Type B pancreatic cell (in vitro differentiated cells): ENCODE measurements at regions not wholly inside any gene's neighbourhood (a gene's known extent, or its start where the extent isn't known, plus 50 kb on each side); places are given as distances from the start of the nearest gene placed in this dataset.

Experiments
- DNase-seq: peaks from one replicate; pipeline ENCODE4 v3.0.0; 2021; ENCODE audit warnings: mixed read lengths; ENCODE audit not compliant: unreplicated experiment; ENCODE audit errors: extremely low spot score
- H3K27ac Mint-ChIP-seq: 2 replicates; pipeline ENCODE4 v1.8.0; 2021; ENCODE audit warnings: mild to moderate bottlenecking, mixed read lengths
- H3K27me3 Mint-ChIP-seq: 2 replicates; pipeline ENCODE4 v1.8.0; 2021; ENCODE audit warnings: mixed read lengths
- H3K36me3 Mint-ChIP-seq: 2 replicates; pipeline ENCODE4 v1.8.0; 2021; ENCODE audit warnings: mixed read lengths
- H3K4me1 Mint-ChIP-seq: one replicate; pipeline ENCODE4 v1.8.0; 2021; ENCODE audit warnings: mixed read lengths; ENCODE audit not compliant: unreplicated experiment
- H3K4me3 Mint-ChIP-seq: 2 replicates; pipeline ENCODE4 v1.8.0; 2021; ENCODE audit warnings: mild to moderate bottlenecking, mixed read lengths
- H3K9me3 Mint-ChIP-seq: 2 replicates; pipeline ENCODE4 v1.8.0; 2021; ENCODE audit warnings: mixed read lengths
- TF ChIP-seq, protein P1 (sequence below): fragments of 200-600 bp; sonication (generic); conservative IDR thresholded peaks from 2 replicates; pipeline ENCODE4 v1.5.0; 2021; ENCODE audit warnings: antibody characterized with exemption, mild to moderate bottlenecking

DNA sequence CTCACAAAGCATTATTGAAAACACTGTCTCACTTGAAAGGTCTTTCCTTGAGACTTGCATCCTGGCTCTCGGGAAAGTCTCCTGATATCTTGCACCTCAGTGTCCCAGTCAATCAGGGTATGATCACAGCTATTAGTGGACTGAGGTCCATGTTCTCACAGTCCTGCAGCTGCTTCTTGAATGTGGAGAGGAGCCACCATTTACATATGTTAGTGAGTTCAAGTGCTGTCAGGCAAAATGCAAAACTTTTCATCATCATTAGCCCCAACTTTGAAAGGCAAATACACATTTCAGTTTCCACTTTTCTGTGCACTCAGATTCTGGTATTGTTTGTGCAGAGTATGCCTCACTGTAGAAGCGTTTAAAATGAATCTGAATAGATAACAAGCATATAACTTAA, 111.6 kb downstream of the SNX18 start:
- Mint-ChIP-seq H3K4me1 (no peaks in the 10 kb centered on the region), H3K27ac (no peak overlapping the region), H3K27me3 (no peaks in the 10 kb centered on the region), H3K36me3 (no peaks in the 10 kb centered on the region), H3K4me3 (no peak overlapping the region), H3K9me3 (no peaks in the 10 kb centered on the region)
- no peak for DNase-seq
- TF ChIP-seq, protein P1, sequence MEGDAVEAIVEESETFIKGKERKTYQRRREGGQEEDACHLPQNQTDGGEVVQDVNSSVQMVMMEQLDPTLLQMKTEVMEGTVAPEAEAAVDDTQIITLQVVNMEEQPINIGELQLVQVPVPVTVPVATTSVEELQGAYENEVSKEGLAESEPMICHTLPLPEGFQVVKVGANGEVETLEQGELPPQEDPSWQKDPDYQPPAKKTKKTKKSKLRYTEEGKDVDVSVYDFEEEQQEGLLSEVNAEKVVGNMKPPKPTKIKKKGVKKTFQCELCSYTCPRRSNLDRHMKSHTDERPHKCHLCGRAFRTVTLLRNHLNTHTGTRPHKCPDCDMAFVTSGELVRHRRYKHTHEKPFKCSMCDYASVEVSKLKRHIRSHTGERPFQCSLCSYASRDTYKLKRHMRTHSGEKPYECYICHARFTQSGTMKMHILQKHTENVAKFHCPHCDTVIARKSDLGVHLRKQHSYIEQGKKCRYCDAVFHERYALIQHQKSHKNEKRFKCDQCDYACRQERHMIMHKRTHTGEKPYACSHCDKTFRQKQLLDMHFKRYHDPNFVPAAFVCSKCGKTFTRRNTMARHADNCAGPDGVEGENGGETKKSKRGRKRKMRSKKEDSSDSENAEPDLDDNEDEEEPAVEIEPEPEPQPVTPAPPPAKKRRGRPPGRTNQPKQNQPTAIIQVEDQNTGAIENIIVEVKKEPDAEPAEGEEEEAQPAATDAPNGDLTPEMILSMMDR: no peak

DNA sequence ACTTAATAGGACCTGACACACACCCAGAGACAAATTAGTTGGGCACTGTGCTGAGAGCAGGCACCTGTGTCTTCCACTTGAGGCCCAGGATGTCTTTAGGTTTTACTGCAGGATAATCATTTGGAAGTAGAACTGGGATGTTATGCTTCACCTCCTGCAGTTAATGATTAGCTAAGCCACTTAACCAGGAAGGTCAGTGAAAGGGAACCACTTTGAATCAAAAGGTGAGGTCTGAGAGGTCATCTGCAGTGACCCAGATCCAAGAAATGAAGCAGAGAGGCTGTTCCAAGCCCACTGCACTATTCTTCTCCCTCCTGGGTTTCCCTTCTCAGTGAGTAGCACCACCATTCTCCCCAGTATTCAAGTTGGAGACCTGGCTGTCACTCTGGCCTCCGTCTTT, 110.5 kb downstream of the SNX18 start:
- TF ChIP-seq, protein P1: no peak
- H3K4me3 Mint-ChIP-seq: no peak overlapping the region

DNA sequence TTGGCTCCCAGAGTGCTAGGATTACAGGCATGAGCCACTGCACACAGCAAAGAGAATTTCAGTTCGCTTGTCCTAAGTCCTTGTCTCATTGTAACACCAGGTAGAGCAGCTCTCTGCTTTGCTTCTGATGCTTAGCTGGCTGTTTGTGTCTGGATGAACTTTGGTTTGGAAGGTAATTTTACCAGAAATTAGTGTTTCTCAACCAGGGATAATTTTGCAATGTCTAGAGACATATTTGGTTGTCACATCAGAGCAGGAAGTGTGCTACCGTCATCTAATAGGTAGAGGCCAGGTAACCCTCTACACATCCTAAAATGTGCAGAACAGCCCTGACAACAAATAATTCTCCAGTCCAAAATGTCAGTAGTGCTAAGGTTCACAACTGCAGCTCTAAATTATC, 108.8 kb downstream of the SNX18 start:
- Mint-ChIP-seq H3K27me3 (no peaks in the 10 kb centered on the region), H3K36me3 (no peaks in the 10 kb centered on the region), H3K9me3 (no peaks in the 10 kb centered on the region), H3K4me3 (no peak overlapping the region), H3K27ac (no peak overlapping the region), H3K4me1 (no peaks in the 10 kb centered on the region)
- TF ChIP-seq, protein P1: no peak
- DNase-seq: no peak

More for the DNA sequence above, 110.5 kb downstream of the SNX18 start:
- no peak for DNase-seq
- Mint-ChIP-seq H3K9me3 (no peaks in the 10 kb centered on the region), H3K27me3 (no peaks in the 10 kb centered on the region), H3K4me1 (no peaks in the 10 kb centered on the region), H3K27ac (no peak overlapping the region), H3K36me3 (no peaks in the 10 kb centered on the region)

DNA sequence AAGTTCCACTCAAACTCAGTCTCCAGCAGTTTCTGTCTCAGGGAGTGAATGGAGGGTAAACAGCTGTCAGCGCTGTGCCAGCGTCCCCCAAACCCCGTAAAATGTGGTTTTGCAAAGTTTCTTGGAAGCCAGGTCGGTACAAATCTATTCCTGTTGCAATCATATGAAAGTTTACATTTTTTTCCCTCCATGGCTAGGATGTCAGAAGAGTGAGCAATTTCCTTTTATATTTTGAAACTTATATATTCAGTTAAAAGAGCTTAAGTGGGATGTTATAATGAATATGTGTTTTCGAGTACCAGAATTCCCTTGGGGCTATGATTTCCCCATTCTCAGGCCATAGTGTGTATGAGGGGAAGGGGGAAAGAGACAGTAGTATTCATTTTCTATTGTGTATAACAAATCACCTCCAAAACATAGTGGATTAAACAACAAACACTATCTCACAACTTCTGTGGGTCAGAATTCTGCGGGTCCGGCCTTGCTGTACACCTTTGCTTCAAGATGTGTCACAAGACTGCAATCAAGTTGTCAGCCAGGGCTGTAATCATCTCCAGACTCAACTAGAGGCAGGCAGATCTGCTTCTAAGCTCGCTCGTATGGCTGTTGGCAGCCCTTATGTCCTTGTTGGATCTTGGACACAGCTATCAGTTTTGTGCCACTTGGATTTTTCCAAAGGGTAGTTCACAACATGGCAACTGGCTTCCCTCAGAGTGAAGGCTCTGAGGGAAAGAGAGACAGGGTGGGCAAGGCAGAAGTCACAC, 107.4 kb downstream of the SNX18 start:
- TF ChIP-seq, protein P1: no peak
- no peak overlapping the region for H3K27ac Mint-ChIP-seq
- no peaks in the 10 kb centered on the region for H3K9me3 Mint-ChIP-seq

DNA sequence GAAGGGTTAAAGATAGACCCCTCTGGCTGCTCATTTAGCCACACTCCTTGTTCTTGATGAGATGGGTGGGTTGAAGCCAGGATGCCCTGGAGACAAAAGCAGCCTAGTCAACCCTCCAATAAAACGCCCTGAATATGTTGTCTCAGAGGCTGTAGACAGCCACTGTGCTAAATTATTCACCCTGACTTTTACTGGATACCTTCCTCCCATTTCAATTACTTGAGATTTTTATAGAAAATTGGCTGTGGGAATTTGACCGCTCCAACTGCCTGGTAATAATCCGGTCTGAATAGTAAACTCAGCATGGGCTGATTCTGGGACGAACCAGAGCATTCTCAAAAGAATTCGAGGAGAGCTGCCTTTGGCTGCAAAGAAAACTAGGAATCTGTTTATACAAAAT, 104.2 kb downstream of the SNX18 start:
- Mint-ChIP-seq H3K9me3 (no peaks in the 10 kb centered on the region), H3K36me3 (no peaks in the 10 kb centered on the region), H3K4me1 (peaks cover 5% of the 10 kb centered on the region)

More for the DNA sequence above, 107.4 kb downstream of the SNX18 start:
- no peak overlapping the region for H3K4me3 Mint-ChIP-seq
- no peaks in the 10 kb centered on the region for H3K27me3 Mint-ChIP-seq
- no peaks in the 10 kb centered on the region for H3K36me3 Mint-ChIP-seq
- H3K4me1 Mint-ChIP-seq: peaks cover under 1% of the 10 kb centered on the region
- DNase-seq: no peak

More for the DNA sequence above, 104.2 kb downstream of the SNX18 start:
- Mint-ChIP-seq H3K27me3 (no peaks in the 10 kb centered on the region), H3K27ac (no peak overlapping the region), H3K4me3 (no peak overlapping the region)
- no peak for DNase-seq
- TF ChIP-seq, protein P1: no peak
